Hematopoietic multipotent progenitor cell (in vitro differentiated cells): ENCODE measurements at regions not wholly inside any gene's neighbourhood (a gene's known extent, or its start where the extent isn't known, plus 50 kb on each side); places are given as distances from the start of the nearest gene placed in this dataset.
"Not testable (repeated sequence)": the region's sequence is repeated elsewhere in the genome, so short reads cannot be mapped to it uniquely, and the experiment has no call there.

Experiments used
- DNase-seq, 3 donors: peaks; one replicate each; pipeline ENCODE4 v3.0.0-alpha.2; 2011 to 2015; ENCODE audit warnings: low read depth in 2 of 3, low spot score in 2 of 3

GRCh38 chr16:16559179-16559740 lies 180.3 kb downstream of the NPIPA7 start:
- DNase-seq, result not testable (repeated sequence)

DNA sequence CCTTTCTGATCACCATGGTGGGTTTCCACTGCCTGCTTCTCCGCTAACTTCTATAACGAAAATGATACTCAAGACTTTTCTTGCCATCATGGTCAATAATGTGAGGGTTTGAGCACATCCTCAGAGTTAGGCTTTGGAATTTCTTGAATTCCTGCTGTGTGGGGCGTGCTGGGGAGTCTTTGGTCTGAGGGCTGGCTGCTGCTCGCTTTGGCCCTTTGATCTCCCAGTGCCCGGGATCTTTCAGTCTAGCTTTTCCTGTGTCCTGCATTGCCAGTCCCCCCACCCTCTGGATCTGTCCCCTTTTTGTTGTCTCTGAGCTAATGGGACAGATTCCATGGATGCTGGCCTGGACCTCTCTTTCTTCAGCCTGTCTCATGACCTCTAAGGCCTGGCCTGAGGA lies 182.6 kb downstream of the NPIPA7 start:
- DNase-seq, result not testable (repeated sequence)

DNA sequence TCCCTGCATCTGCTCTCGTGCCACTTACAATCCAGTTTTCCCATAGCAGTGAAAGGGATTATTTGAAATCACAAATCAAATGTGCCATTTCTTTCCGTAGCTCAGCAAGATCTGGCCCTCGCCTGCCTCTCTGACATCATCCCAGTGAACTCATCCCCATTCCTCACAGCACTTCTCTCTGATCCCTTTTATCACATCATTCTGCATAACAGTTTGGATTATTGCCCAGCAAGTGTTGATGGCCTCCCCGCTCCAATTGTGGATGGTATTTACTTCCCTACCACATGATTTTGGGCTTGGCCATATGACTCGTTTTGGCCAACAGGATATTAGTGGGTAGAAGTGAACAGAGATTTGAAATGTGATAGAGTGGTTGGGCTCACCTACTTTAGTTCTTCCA lies 185.0 kb downstream of the NPIPA7 start:
- not testable (repeated sequence) for DNase-seq

GRCh38 chr16:16565326-16565725 lies 186.4 kb downstream of the NPIPA7 start:
- DNase-seq, result not testable (repeated sequence)

GRCh38 chr16:16570055-16570454 lies 191.1 kb downstream of the NPIPA7 start:
- peak in 1 of 3 donors; percentile 8 for DNase-seq

DNA sequence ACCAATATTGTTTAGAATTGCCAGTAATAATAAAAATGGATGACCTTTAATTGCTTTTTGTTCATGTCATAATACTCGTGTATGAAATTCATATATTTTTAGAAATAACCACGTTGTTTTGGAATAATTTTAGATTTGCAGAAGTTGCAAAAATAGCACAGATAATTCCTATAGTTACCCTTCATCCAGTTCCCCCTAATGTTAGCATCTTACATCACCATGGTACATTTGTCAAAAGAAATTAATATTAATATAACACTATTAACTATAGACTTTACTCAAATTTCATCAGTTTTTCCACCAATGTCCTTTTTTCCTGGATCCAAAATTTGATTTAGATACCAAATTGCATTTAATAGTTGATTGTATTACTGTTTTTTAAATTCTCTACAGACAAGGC lies 191.9 kb downstream of the NPIPA7 start:
- not testable (repeated sequence) for DNase-seq

GRCh38 chr16:16572130-16572774 lies 193.3 kb downstream of the NPIPA7 start:
- not testable (repeated sequence) for DNase-seq

GRCh38 chr16:16577062-16577461 lies 198.1 kb downstream of the NPIPA7 start:
- DNase-seq, result not testable (repeated sequence)

GRCh38 chr16:16578701-16579100 lies 199.8 kb downstream of the NPIPA7 start:
- DNase-seq, result no peak

DNA sequence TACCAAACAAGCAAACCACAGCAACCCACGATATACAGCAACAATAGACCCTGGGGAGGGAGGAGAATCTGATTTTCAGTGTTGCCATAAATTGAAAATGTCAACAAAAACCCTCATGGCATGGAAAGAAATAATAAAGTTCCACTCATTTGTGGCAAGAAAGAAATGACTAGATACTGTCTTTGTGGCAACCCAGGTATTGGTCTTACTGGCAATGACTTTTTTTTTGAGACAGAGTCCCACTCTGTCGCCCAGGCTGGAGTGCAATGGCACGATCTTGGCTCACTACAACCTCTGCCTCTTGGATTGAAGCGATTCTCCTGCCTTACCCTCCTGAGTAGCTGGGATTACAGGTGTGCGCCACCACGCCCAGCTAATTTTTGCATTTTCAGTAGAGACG lies 204.0 kb downstream of the NPIPA7 start:
- not testable (repeated sequence) for DNase-seq

DNA sequence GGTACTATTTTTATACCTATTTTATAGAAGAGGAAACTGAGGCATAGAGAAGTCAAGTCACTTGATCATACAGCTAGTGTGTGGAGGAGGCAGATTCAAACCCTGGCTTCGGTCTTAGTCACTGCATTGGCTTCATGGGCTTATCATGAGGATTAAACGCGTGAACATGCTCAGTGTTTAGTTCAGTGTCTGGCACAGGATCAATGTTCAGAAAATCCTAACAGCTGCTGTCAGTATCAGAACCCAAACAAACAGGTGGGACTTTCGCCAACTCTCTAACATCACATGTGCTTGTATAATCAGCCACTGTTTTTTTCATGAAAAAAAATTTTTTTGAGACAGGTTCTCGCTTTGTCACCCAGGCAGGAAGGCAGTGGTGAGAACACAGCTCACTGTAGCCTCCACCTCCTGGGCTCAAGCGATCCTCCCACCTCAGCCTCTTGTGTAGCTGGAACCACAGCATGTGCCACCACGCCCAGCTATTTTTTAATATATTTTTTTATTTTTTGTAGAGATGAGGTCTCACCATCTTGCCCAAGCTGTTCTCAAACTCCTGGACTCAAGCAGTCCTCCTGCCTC lies 207.2 kb downstream of the NPIPA7 start:
- DNase-seq, result not testable (repeated sequence)

GRCh38 chr16:16586969-16587368 lies 208.0 kb downstream of the NPIPA7 start:
- DNase-seq, result not testable (repeated sequence)

DNA sequence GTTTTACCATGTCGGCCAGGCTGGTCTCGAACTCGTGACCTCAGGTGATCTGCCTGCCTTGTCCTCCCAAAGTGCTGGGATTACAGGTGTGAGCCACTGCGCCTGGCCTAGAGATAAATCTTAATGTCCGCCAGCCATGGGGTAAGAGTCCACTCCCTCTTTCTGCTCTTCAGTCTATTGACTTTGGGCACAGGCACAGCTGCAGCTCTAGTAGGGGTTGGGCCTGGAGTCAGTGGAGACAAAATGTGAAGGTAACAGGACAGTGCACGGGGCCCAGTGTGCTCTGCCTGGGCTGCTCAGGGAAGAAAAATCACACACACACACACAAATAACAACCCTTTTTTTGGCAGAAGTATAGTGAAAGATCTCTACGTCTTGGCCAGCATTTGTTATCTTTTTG lies 209.5 kb downstream of the NPIPA7 start:
- not testable (repeated sequence) for DNase-seq

- DNase-seq, result not testable (repeated sequence)
Measured at GRCh38 chr16:16590654-16591318, 211.8 kb downstream of the NPIPA7 start.

GRCh38 chr16:16593156-16593863 lies 214.4 kb downstream of the NPIPA7 start:
- peak in 2 of 3 donors; percentile 3 to 15 for DNase-seq

DNA sequence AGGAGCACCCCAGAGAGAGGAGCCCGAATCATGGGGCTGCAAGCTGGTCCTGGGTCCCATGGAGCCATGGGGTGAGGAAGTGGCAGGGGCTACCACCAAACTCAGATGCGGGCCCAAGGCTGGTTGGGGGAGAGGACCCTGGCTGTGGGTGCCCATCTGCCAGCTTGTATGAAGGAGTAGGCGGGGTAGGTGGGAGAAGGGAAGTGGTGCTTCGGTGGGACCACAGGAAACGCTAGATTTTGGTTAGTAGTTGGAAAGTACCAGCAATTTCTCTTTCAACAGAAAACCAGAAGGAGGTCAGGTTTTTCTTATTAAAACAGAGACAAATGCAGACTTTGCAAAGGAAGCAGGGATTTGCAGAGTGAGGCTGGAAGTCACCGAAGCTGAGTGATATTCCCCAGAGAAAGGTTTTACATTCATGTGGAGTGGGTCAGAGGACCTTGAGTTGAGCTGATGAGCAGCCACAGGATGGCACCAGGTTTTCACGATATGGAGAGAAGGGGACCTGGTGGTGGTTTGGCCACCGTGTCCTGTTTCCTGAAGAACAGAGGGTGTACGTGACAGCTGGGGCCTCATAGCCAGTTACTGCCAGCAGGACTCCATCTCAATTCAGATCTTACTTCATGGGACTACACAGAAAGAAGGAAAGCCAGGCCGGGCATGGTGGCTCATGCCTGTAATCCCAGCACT lies 216.2 kb downstream of the NPIPA7 start:
- not testable (repeated sequence) for DNase-seq

DNA sequence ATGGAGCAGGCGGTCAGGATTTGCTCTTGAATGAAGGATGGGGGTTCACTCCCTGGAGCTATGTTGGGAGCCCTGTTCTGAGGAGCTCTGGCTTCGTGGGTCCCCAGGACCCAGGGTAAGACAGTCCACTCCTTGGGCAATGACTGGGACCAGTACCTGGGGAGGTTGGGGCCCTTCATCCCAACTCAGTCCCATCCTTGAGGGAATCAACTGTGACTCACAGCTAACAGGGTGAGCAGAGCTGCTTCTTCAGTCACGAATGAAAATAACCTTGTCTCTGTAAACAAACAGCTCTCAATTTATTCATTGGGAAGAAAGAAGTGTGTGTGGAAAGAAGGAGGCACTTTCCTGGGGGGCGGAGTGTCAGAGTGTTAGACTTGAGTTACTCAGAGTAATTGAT lies 222.3 kb downstream of the NPIPA7 start:
- not testable (repeated sequence) for DNase-seq

GRCh38 chr16:16607401-16608082 lies 228.6 kb downstream of the NPIPA7 start:
- DNase-seq, result not testable (repeated sequence)

DNA sequence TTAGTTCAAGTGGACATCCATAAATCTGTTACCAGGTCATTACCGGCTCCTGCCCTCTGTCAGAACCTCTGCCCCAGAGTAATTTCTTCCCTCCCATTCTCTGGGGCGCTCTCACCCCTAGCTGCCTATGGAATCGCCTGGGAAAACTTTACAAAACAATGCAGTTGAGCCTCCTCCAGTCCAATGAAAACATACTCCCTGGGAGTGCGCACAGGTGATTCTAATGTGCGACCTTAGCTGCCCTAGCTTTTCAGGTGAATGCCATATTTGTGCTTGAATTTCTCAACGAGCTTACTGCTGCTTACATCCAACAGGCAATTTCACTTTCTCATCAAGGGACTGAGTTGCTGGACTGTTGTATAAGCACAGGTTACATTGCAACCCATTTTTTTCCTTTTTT lies 230.7 kb downstream of the NPIPA7 start:
- not testable (repeated sequence) for DNase-seq
